ENCODE measurements at regions not wholly inside any gene's neighbourhood (a gene's known extent, or its start where the extent isn't known, plus 50 kb on each side); places are given as distances from the start of the nearest gene placed in this dataset.

DNA sequence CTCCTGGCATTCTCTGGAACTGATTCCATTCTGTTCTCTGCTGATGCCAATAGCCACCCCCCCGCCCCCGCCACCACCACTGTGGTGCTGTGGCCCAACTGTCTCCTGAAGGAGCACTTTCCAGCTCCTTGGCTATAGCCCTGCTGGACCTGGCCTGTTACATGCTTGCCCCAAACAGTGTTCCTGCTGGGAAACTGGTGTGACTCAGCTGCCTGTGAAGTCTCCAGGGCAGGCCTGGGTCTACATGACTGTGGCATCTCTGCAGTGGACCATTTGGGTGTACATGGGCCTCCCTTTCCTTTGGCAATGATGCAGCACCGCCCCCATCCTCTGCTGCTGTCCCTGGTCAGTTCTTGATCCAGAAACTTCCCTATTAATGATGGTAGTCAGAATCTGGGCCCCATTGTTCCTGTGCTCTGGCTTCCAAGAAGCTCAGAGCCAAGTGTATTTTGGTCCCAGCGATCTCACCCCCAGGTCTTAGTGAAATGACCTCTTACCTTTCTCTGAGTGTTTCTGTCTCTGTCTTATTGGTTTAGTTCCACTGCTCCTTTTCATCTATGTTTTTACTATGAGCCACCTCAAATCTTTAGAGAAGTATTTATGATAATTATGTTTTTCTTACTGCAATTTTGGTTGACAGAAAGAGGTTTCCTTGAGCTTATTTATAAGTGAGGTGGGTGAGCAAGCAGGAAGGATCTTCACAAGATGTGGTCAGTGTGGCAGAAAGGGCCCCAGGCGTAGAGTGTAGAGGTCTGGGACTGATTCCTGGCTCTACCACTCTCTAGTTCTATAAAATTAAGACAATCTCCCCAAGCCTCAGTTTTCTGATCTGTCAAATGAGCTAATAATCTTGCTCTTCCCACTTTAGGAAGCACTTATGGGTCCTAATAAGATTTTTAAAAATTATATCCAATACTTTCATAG, 210.7 kb upstream of the EOLA2 start:
- no peak overlapping the region for H3K27ac ChIP-seq (ENCODE audit: insufficient read depth, low read depth, low read length, poor library complexity, severe bottlenecking)
- WGBS, 2 experiments, result 65 to 73% methylated on average over 4 to 5 of the region's 5 CpGs
- no peaks in the 10 kb centered on the region for H3K4me1 ChIP-seq (ENCODE audit: control insufficient read depth, insufficient read depth, low read length)
- H3K27me3 ChIP-seq (ENCODE audit: control insufficient read depth, insufficient read depth, low read length, poor library complexity, severe bottlenecking), result no peaks in the 10 kb centered on the region
- H3K9me3 ChIP-seq (ENCODE audit: control insufficient read depth, low read length), result no peaks in the 10 kb centered on the region
- no peak overlapping the region for H3K4me3 ChIP-seq (ENCODE audit: insufficient read depth, low read depth, low read length)
- no peaks in the 10 kb centered on the region for H3K36me3 ChIP-seq (ENCODE audit: control insufficient read depth, insufficient read depth, low read length)

DNA sequence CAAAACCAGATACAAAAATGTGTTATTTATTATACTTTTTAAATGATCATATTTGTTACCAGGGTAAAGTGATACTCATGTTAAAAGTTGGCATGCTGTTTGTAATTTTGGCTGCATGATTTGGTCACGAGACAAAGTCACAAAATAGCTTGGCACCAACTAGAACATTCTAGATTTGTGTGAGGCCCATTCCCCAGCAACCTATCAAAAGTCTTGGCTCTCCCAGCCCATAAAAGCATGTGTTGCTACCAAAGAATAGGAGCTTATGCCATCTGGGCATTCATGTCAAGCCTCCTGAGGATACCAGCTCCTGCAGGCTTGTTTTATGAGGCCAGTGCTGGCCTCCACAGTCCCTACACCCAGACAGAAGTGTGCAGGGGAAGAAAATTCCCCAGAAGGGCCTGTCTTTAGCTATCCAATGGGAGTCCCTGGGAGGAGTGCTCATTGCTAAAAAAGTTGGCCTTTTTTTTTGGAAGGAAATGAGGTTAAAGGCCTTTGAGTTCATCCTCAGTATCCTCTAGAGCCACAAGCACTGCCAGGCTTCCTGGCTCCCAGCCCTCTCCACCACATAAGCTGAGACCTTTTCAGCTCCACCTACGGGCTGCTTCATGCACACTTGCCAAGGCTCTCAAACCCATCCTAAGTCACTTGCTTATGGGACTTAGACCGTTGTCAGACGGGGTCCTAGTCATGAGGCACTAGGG, 211.9 kb upstream of the EOLA2 start:
- Histone ChIP-seq H3K9me3 (ENCODE audit: control insufficient read depth, low read length) (no peaks in the 10 kb centered on the region), H3K27ac (ENCODE audit: insufficient read depth, low read depth, low read length, poor library complexity, severe bottlenecking) (no peak overlapping the region), H3K4me3 (ENCODE audit: insufficient read depth, low read depth, low read length) (no peak overlapping the region), H3K36me3 (ENCODE audit: control insufficient read depth, insufficient read depth, low read length) (no peaks in the 10 kb centered on the region), H3K27me3 (ENCODE audit: control insufficient read depth, insufficient read depth, low read length, poor library complexity, severe bottlenecking) (no peaks in the 10 kb centered on the region), H3K4me1 (ENCODE audit: control insufficient read depth, insufficient read depth, low read length) (no peaks in the 10 kb centered on the region)
- WGBS, 2 experiments, result 86 to 89% methylated on average over 4 of the region's 4 CpGs

DNA sequence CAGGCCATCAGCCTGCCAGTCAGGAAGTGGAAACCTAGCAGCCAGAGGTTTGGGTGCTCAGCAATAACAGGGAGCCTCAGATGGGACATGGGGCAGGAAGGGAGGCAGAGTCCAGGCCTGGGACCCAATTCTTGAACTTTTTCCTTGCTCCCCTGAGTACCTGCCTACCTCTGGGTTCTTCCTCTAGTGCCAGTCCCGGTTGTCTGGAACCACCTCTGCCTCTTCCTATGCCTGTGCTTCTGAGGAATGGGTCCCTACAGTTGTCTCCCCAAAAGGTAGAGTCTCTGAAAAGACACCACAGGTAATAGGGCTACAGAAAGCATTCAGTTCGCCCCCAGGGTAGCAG, 212.4 kb upstream of the MAMLD1 start:
- Histone ChIP-seq H3K4me1 (ENCODE audit: control insufficient read depth, insufficient read depth, low read length) (no peaks in the 10 kb centered on the region), H3K27ac (ENCODE audit: insufficient read depth, low read depth, low read length, poor library complexity, severe bottlenecking) (no peak overlapping the region), H3K9me3 (ENCODE audit: control insufficient read depth, low read length) (no peaks in the 10 kb centered on the region), H3K4me3 (ENCODE audit: insufficient read depth, low read depth, low read length) (no peak overlapping the region), H3K27me3 (ENCODE audit: control insufficient read depth, insufficient read depth, low read length, poor library complexity, severe bottlenecking) (no peaks in the 10 kb centered on the region), H3K36me3 (ENCODE audit: control insufficient read depth, insufficient read depth, low read length) (no peaks in the 10 kb centered on the region)
- WGBS, 2 experiments, result 89 to 94% methylated on average over 2 of the region's 2 CpGs

DNA sequence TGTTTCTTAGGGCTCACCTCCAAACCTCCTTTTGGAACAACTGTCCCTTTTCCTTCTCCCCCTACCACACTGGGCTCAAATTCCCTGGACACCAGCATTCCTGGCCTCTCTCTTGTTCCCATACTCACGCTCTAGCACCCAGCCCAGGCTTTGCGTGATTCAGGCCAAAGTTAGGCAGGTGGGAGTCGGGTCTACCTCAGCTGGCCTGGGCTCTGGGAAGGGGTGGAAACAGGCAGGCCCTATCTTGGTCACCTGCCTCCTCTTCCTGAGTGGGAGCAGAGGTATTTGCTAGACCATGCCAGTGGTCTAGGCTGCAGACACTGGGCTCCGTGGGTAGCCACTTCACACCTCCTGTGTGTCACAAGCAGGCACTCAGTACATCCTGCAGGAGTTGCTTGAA, 211.1 kb upstream of the MAMLD1 start:
- no peaks in the 10 kb centered on the region for H3K27me3 ChIP-seq (ENCODE audit: control insufficient read depth, insufficient read depth, low read length, poor library complexity, severe bottlenecking)
- H3K36me3 ChIP-seq (ENCODE audit: control insufficient read depth, insufficient read depth, low read length), result no peaks in the 10 kb centered on the region
- H3K9me3 ChIP-seq (ENCODE audit: control insufficient read depth, low read length), result no peaks in the 10 kb centered on the region
- whole genome bisulfite sequencing, 2 experiments, result 95 to 98% methylated on average over 4 of the region's 4 CpGs
- no peak overlapping the region for H3K27ac ChIP-seq (ENCODE audit: insufficient read depth, low read depth, low read length, poor library complexity, severe bottlenecking)
- H3K4me1 ChIP-seq (ENCODE audit: control insufficient read depth, insufficient read depth, low read length), result no peaks in the 10 kb centered on the region
- H3K4me3 ChIP-seq (ENCODE audit: insufficient read depth, low read depth, low read length), result no peak overlapping the region

DNA sequence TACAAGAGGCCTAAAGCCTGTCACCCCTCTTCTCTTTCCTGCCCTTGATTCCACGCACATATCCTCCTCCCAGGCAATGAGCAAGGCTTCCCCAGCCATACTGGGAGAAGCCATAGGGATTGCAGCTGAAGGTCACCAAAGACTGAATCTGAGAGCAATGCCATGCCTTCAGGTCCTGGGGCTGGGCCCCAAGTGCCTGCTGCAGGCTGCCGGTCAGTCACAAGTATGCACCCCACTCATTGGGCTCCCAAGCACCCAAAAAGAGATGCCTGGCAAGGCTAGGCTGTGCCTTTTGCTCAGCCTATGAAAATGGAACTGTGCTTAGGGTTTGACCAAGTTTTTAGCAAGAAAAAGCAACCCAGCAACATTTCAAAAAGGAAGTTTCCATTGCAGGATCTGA, 210.6 kb upstream of the MAMLD1 start:
- Histone ChIP-seq H3K27me3 (ENCODE audit: control insufficient read depth, insufficient read depth, low read length, poor library complexity, severe bottlenecking) (no peaks in the 10 kb centered on the region), H3K27ac (ENCODE audit: insufficient read depth, low read depth, low read length, poor library complexity, severe bottlenecking) (no peak overlapping the region), H3K4me3 (ENCODE audit: insufficient read depth, low read depth, low read length) (no peak overlapping the region), H3K36me3 (ENCODE audit: control insufficient read depth, insufficient read depth, low read length) (no peaks in the 10 kb centered on the region), H3K9me3 (ENCODE audit: control insufficient read depth, low read length) (no peaks in the 10 kb centered on the region), H3K4me1 (ENCODE audit: control insufficient read depth, insufficient read depth, low read length) (no peaks in the 10 kb centered on the region)
- WGBS, 2 experiments, result 97% methylated on average over 2 of the region's 2 CpGs

DNA sequence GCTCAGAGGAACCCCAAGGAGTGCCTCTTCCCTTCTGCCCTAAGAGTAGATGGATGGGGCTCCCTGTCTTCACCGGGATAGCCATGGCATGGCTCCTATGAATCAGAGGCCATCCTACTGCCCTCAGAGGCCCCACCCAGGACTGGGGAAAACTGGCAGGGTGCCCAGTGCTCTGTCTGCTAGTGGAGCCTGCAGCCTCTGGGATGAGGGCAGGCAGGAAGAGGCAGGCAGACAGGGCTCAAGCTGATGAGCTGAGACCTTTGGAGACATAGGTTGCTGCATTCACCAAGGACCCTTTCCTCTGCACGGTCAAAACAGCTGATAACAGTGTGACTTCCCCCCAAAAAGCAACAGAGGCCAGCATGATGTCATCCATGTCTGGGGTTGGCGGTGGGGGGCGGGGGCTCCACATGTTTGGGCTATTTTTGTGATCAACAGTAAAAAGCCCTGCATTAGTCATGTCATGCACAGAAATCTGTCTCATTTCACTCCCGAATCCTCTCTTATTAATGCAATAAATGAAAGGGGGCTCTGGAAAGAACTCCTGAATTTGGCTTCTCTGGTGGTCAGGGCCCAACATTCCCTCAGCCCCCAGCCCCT, 207.6 kb upstream of the MAMLD1 start:
- Histone ChIP-seq H3K4me1 (ENCODE audit: control insufficient read depth, insufficient read depth, low read length) (no peaks in the 10 kb centered on the region), H3K4me3 (ENCODE audit: insufficient read depth, low read depth, low read length) (no peak overlapping the region), H3K27me3 (ENCODE audit: control insufficient read depth, insufficient read depth, low read length, poor library complexity, severe bottlenecking) (no peaks in the 10 kb centered on the region), H3K9me3 (ENCODE audit: control insufficient read depth, low read length) (no peaks in the 10 kb centered on the region), H3K27ac (ENCODE audit: insufficient read depth, low read depth, low read length, poor library complexity, severe bottlenecking) (no peak overlapping the region), H3K36me3 (ENCODE audit: control insufficient read depth, insufficient read depth, low read length) (no peaks in the 10 kb centered on the region)
- WGBS, 2 experiments, result 87 to 90% methylated on average over 5 of the region's 5 CpGs

GRCh38 chrX:150156615-150157014, 206.5 kb upstream of the MAMLD1 start:
- WGBS, 2 experiments, result 92 to 97% methylated on average over 3 to 4 of the region's 4 CpGs
- no peaks in the 10 kb centered on the region for H3K4me1 ChIP-seq (ENCODE audit: control insufficient read depth, insufficient read depth, low read length)
- H3K9me3 ChIP-seq (ENCODE audit: control insufficient read depth, low read length), result no peaks in the 10 kb centered on the region
- no peak overlapping the region for H3K4me3 ChIP-seq (ENCODE audit: insufficient read depth, low read depth, low read length)
- no peak overlapping the region for H3K27ac ChIP-seq (ENCODE audit: insufficient read depth, low read depth, low read length, poor library complexity, severe bottlenecking)
- H3K27me3 ChIP-seq (ENCODE audit: control insufficient read depth, insufficient read depth, low read length, poor library complexity, severe bottlenecking), result no peaks in the 10 kb centered on the region
- H3K36me3 ChIP-seq (ENCODE audit: control insufficient read depth, insufficient read depth, low read length), result no peaks in the 10 kb centered on the region

- no peaks in the 10 kb centered on the region for H3K9me3 ChIP-seq (ENCODE audit: control insufficient read depth, low read length)
- no peaks in the 10 kb centered on the region for H3K27me3 ChIP-seq (ENCODE audit: control insufficient read depth, insufficient read depth, low read length, poor library complexity, severe bottlenecking)
- H3K4me3 ChIP-seq (ENCODE audit: insufficient read depth, low read depth, low read length), result no peak overlapping the region
- 93% methylated on average over 2 of the region's 2 CpGs for WGBS, 2 experiments
- no peaks in the 10 kb centered on the region for H3K36me3 ChIP-seq (ENCODE audit: control insufficient read depth, insufficient read depth, low read length)
- no peaks in the 10 kb centered on the region for H3K4me1 ChIP-seq (ENCODE audit: control insufficient read depth, insufficient read depth, low read length)
- no peak overlapping the region for H3K27ac ChIP-seq (ENCODE audit: insufficient read depth, low read depth, low read length, poor library complexity, severe bottlenecking)
Observed at GRCh38 chrX:150157291-150157690, 205.8 kb upstream of the MAMLD1 start.

GRCh38 chrX:150158554-150159332, 204.4 kb upstream of the MAMLD1 start:
- no peak overlapping the region for H3K27ac ChIP-seq (ENCODE audit: insufficient read depth, low read depth, low read length, poor library complexity, severe bottlenecking)
- no peak overlapping the region for H3K4me3 ChIP-seq (ENCODE audit: insufficient read depth, low read depth, low read length)
- WGBS, 2 experiments, result 89 to 91% methylated on average over 9 of the region's 9 CpGs
- H3K27me3 ChIP-seq (ENCODE audit: control insufficient read depth, insufficient read depth, low read length, poor library complexity, severe bottlenecking), result no peaks in the 10 kb centered on the region
- H3K9me3 ChIP-seq (ENCODE audit: control insufficient read depth, low read length), result no peaks in the 10 kb centered on the region
- no peaks in the 10 kb centered on the region for H3K4me1 ChIP-seq (ENCODE audit: control insufficient read depth, insufficient read depth, low read length)
- no peaks in the 10 kb centered on the region for H3K36me3 ChIP-seq (ENCODE audit: control insufficient read depth, insufficient read depth, low read length)

- H3K9me3 ChIP-seq (ENCODE audit: control insufficient read depth, low read length), result no peaks in the 10 kb centered on the region
- WGBS, 2 experiments, result 95 to 99% methylated on average over 2 to 3 of the region's 3 CpGs
Observed at GRCh38 chrX:150159537-150159936, 203.6 kb upstream of the MAMLD1 start.

More at GRCh38 chrX:150159537-150159936, 203.6 kb upstream of the MAMLD1 start:
- Histone ChIP-seq H3K27me3 (ENCODE audit: control insufficient read depth, insufficient read depth, low read length, poor library complexity, severe bottlenecking) (no peaks in the 10 kb centered on the region), H3K36me3 (ENCODE audit: control insufficient read depth, insufficient read depth, low read length) (no peaks in the 10 kb centered on the region), H3K4me1 (ENCODE audit: control insufficient read depth, insufficient read depth, low read length) (no peaks in the 10 kb centered on the region), H3K27ac (ENCODE audit: insufficient read depth, low read depth, low read length, poor library complexity, severe bottlenecking) (no peak overlapping the region), H3K4me3 (ENCODE audit: insufficient read depth, low read depth, low read length) (no peak overlapping the region)

All from ectodermal cell (in vitro differentiated cells).